CD14-positive monocyte (primary cell): ENCODE measurements at regions not wholly inside any gene's neighbourhood (a gene's known extent, or its start where the extent isn't known, plus 50 kb on each side); places are given as distances from the start of the nearest gene placed in this dataset.

ENCODE experiments used
- DNase-seq, 3 donors: peaks; one replicate each; pipeline ENCODE4 v3.0.0-alpha.2; 2011 to 2022
- H2AFZ ChIP-seq: 2 replicates; pipeline ENCODE4 v1.6.0; 2012; ENCODE audit warnings: mild to moderate bottlenecking, low read depth, low read length, inconsistent platforms; ENCODE audit not compliant: insufficient read depth, poor library complexity, severe bottlenecking
- H3K27ac ChIP-seq, 2 donors: 1 replicate in 1 of 2; 2 replicates in 1 of 2; pipeline ENCODE4 v1.5.1; 2012 to 2013; ENCODE audit warnings: low read length in 2 of 2, control low read depth in 1 of 2, inconsistent platforms in 1 of 2, low read depth in 1 of 2, mild to moderate bottlenecking in 1 of 2
- H3K27me3 ChIP-seq, 2 donors: one replicate each; pipeline versions ENCODE4 v1.6.0 to v1.6.1; 2011 to 2013; ENCODE audit warnings: low read length in 2 of 2; ENCODE audit not compliant: control insufficient read depth in 2 of 2, insufficient read depth in 2 of 2
- H3K36me3 ChIP-seq, 2 donors: replicated peaks in 1 of 2; 1 replicate in 1 of 2; 2 replicates in 1 of 2; pipeline versions ENCODE4 v1.5.1 to v1.6.1; 2012 to 2013; ENCODE audit warnings: low read length in 2 of 2, control low read depth in 1 of 2, inconsistent platforms in 1 of 2, mild to moderate bottlenecking in 1 of 2; ENCODE audit not compliant: insufficient read depth in 2 of 2, control insufficient read depth in 1 of 2
- H3K4me1 ChIP-seq, 2 donors: 1 replicate in 1 of 2; 2 replicates in 1 of 2; pipeline versions ENCODE4 v1.5.1 to v1.6.1; 2012 to 2013; ENCODE audit warnings: low read length in 2 of 2, control low read depth in 1 of 2, inconsistent platforms in 1 of 2, mild to moderate bottlenecking in 1 of 2, moderate library complexity in 1 of 2; ENCODE audit not compliant: insufficient read depth in 2 of 2, control insufficient read depth in 1 of 2
- H3K4me2 ChIP-seq: replicated peaks from 2 replicates; pipeline ENCODE3; 2012; ENCODE audit warnings: low read length, moderate library complexity, mild to moderate bottlenecking; ENCODE audit not compliant: poor library complexity, severe bottlenecking; ENCODE audit errors: extremely low read depth
- H3K4me3 ChIP-seq, 3 experiments: fragments of 200-600 bp in 1 of 3; sonication (generic) in 1 of 3; replicated peaks in 1 of 3; 1 replicate in 2 of 3; 2 replicates in 1 of 3; pipeline ENCODE4 v1.5.1; 2011 to 2013; ENCODE audit warnings: low read length in 3 of 3, mild to moderate bottlenecking in 3 of 3, control low read depth in 2 of 3, low read depth in 2 of 3, inconsistent platforms in 1 of 3, moderate library complexity in 1 of 3
- H3K79me2 ChIP-seq: 2 replicates; pipeline ENCODE4 v1.6.0; 2012; ENCODE audit warnings: mild to moderate bottlenecking, control low read depth, inconsistent platforms, low read length, moderate library complexity; ENCODE audit not compliant: insufficient read depth
- H3K9ac ChIP-seq: 2 replicates; pipeline ENCODE4 v1.6.0; 2017; ENCODE audit warnings: low read length, mild to moderate bottlenecking; ENCODE audit not compliant: insufficient read depth, poor library complexity, severe bottlenecking
- H3K9me3 ChIP-seq, 2 donors: replicated peaks in 1 of 2; 1 replicate in 1 of 2; 2 replicates in 1 of 2; pipeline versions ENCODE4 v1.5.1 to v1.6.1; 2012 to 2013; ENCODE audit warnings: low read length in 2 of 2, control low read depth in 1 of 2; ENCODE audit not compliant: control insufficient read depth in 1 of 2, insufficient read depth in 1 of 2
- H4K20me1 ChIP-seq: 2 replicates; pipeline ENCODE4 v1.6.0; 2012; ENCODE audit warnings: mild to moderate bottlenecking, low read length, control low read depth, moderate library complexity; ENCODE audit not compliant: insufficient read depth
- H3K27ac Mint-ChIP-seq, 7 donors: one replicate each; pipeline ENCODE4 v1.8.0; 2020; ENCODE audit warnings: mild to moderate bottlenecking in 7 of 7, mixed read lengths in 7 of 7, moderate library complexity in 6 of 7, inconsistent platforms in 2 of 7
- H3K27me3 Mint-ChIP-seq, 3 donors: one replicate each; pipeline ENCODE4 v1.8.0; 2021 to 2022; ENCODE audit warnings: low read depth in 3 of 3, mild to moderate bottlenecking in 3 of 3, mixed read lengths in 3 of 3, moderate library complexity in 3 of 3, inconsistent platforms in 1 of 3
- H3K36me3 Mint-ChIP-seq, 2 donors: one replicate each; pipeline ENCODE4 v1.8.0; 2020; ENCODE audit warnings: mixed read lengths in 2 of 2, inconsistent platforms in 1 of 2, mild to moderate bottlenecking in 1 of 2
- H3K4me1 Mint-ChIP-seq: one replicate; pipeline ENCODE4 v1.8.0; 2020; ENCODE audit warnings: mild to moderate bottlenecking, mixed read lengths
- H3K4me3 Mint-ChIP-seq, 2 donors: one replicate each; pipeline ENCODE4 v1.8.0; 2020; ENCODE audit warnings: mild to moderate bottlenecking in 2 of 2, mixed read lengths in 2 of 2, moderate library complexity in 1 of 2
- H3K9me3 Mint-ChIP-seq, 7 donors: one replicate each; pipeline ENCODE4 v1.8.0; 2020 to 2022; ENCODE audit warnings: mixed read lengths in 7 of 7, mild to moderate bottlenecking in 6 of 7, moderate library complexity in 6 of 7, inconsistent platforms in 2 of 7
- WGBS: methylation state at CpG from one replicate; pipeline ENCODE4 v1.1.5; 2013; ENCODE audit warnings: missing lambda C conversion rate; ENCODE audit not compliant: insufficient coverage; 5-methylcytosine and 5-hydroxymethylcytosine counted together
- intact Hi-C, 2 donors: fragments of 100-400 bp; cut with micrococcal nuclease; formaldehyde crosslinking; loops; one replicate each; pipeline versions ENCODE4 v1.15.0 to v1.15.1; 2023
- TF ChIP-seq, protein P1 (sequence below): fragments of 200-600 bp; IDR thresholded peaks from one replicate; pipeline ENCODE4 v1.8.0; 2022; ENCODE audit warnings: antibody characterized with exemption, mild to moderate bottlenecking

DNA sequence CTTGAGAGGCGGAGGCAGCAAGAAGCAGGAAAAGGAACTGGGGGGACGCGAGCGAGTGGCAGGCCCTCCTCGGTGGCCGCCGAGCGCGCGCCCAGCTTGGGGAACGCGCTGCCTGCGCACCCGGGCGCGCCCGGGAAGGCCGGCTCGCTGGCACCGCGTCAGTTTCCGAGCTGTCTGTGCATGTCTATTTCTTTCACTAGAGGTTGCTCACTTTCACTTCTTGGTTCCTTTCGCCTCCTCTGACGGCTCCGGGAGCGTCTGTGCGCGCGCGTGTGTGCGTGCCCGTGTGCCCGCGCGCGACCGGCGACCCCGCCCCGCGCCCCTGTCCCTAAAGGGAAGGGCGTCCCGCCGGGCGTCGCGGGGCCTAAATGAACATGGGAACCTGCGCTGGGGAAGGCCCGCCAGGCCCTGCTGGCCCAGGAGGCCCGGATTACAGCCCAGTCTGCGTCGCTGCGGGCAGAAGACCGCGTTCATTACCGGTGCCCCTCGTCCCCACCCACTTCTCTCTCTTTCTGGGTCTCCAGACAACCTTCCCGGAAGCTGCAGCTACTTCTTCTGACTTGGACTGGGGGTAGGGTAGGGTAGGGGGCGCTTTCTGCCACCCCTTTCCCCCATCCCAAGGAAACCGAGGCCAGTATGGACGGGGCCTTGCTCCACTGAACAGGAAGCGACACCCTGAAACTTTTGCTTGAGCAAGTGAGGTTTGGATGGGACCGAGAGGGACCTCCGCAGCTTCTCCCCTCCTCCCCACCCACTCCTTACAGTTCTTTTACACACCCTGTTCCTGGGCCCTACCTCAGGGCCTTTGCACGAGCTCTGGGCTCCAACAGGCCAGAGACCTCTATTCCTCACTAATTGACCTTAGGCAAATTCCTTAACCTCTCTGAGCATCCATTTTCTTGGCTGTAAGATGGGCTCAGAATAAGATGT is 205.8 kb upstream of the IER5L start:
- 2% methylated on average over 55 of the region's 65 CpGs for WGBS
- Histone ChIP-seq H3K27ac (peak overlapping the region; percentile 91 to 96), H3K9ac (peak overlapping the region; percentile 98), H4K20me1 (no peaks in the 10 kb centered on the region), H3K4me1 (peaks cover 26 to 38% of the 10 kb centered on the region in 2 donors), H3K79me2 (no peaks in the 10 kb centered on the region), H3K4me3 (peak overlapping the region; percentile 41 to 79 (median 59)), H3K36me3 (no peaks in the 10 kb centered on the region), H3K4me2 (peak overlapping the region; percentile 86), H3K27me3 (no peaks in the 10 kb centered on the region), H3K9me3 (no peaks in the 10 kb centered on the region), H2AFZ (peak overlapping the region; percentile 86)
- Mint-ChIP-seq H3K36me3 (peaks cover 0 to 2% of the 10 kb centered on the region in 2 donors), H3K4me3 (peak overlapping the region; percentile 76 to 88), H3K27ac (peak overlapping the region; percentile 97 to 99 (median 97)), H3K4me1 (peaks cover 35% of the 10 kb centered on the region), H3K27me3 (peaks cover 2% of the 10 kb centered on the region in 3 donors), H3K9me3 (peaks cover 0 to 2% (median 0%) of the 10 kb centered on the region in 7 donors)
- TF ChIP-seq, protein P1, sequence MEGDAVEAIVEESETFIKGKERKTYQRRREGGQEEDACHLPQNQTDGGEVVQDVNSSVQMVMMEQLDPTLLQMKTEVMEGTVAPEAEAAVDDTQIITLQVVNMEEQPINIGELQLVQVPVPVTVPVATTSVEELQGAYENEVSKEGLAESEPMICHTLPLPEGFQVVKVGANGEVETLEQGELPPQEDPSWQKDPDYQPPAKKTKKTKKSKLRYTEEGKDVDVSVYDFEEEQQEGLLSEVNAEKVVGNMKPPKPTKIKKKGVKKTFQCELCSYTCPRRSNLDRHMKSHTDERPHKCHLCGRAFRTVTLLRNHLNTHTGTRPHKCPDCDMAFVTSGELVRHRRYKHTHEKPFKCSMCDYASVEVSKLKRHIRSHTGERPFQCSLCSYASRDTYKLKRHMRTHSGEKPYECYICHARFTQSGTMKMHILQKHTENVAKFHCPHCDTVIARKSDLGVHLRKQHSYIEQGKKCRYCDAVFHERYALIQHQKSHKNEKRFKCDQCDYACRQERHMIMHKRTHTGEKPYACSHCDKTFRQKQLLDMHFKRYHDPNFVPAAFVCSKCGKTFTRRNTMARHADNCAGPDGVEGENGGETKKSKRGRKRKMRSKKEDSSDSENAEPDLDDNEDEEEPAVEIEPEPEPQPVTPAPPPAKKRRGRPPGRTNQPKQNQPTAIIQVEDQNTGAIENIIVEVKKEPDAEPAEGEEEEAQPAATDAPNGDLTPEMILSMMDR: peak; percentile 26
- DNase-seq: peak; percentile 92 to 93 (median 92)
- intact Hi-C loops: loop anchor here (2.0 to 5.0 kb wide), 4 partner anchors 29 to 57 kb away; no protein-coding TSS in a partner anchor

DNA sequence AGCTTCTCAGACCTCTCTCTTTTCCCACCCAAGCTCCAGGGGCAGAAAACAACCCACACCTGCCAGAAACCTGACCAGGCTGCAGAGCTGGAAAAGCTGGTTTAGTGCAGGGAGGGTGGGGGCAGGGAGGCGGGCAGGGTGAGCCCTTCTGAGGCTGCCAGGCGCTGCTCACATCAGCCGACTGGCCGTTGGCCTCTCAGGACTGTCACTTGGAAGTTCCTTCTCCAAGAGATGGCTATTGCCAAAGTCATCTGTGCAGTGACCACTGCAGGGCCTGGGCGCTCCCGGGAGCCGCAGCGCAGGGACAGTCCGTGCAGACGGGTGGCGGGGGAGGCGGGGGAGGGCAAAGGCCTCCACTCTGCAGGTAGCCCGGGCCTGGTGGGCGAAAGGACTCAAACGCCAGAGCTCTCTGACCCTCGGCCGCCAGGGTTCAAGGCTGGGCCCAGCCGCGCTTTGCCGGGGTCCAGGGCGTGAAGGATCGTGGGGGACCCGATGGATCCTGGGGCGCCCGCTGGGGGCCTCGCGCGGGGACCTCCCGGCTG is 205.0 kb upstream of the IER5L start:
- H2AFZ ChIP-seq: peak overlapping the region; percentile 86
- H3K4me3 Mint-ChIP-seq: peak overlapping the region; percentile 76 to 88
- TF ChIP-seq, protein P1: no peak
- H3K4me3 ChIP-seq: peak overlapping the region; percentile 41 to 79 (median 59)
- H3K4me1 Mint-ChIP-seq: peaks cover 35% of the 10 kb centered on the region
- H3K4me1 ChIP-seq: peaks cover 26 to 38% of the 10 kb centered on the region in 2 donors
- DNase-seq: peak; percentile 46 to 66 (median 64)
- no peaks in the 10 kb centered on the region for H3K9me3 ChIP-seq
- peaks cover 2% of the 10 kb centered on the region in 3 donors for H3K27me3 Mint-ChIP-seq
- peaks cover 0 to 2% of the 10 kb centered on the region in 2 donors for H3K36me3 Mint-ChIP-seq
- H3K27me3 ChIP-seq: no peaks in the 10 kb centered on the region
- H3K9ac ChIP-seq: peak overlapping the region; percentile 98
- H3K27ac ChIP-seq: peak overlapping the region; percentile 91 to 96
- H3K36me3 ChIP-seq: no peaks in the 10 kb centered on the region
- intact Hi-C loops: loop anchor here (2.0 to 5.0 kb wide), 4 partner anchors 30 to 56 kb away; no protein-coding TSS in a partner anchor
- H4K20me1 ChIP-seq: no peaks in the 10 kb centered on the region
- 2% methylated on average over 28 of the region's 29 CpGs for WGBS
- H3K27ac Mint-ChIP-seq: peak overlapping the region; percentile 85 to 98 (median 89)
- H3K4me2 ChIP-seq: peak overlapping the region; percentile 86
- peaks cover 0 to 2% (median 0%) of the 10 kb centered on the region in 7 donors for H3K9me3 Mint-ChIP-seq
- H3K79me2 ChIP-seq: no peaks in the 10 kb centered on the region
